SK-N-SH treated with all-trans-retinoic acid at 6 μM for 48 hours (cell line): ENCODE measurements at regions not wholly inside any gene's neighbourhood (a gene's known extent, or its start where the extent isn't known, plus 50 kb on each side); places are given as distances from the start of the nearest gene placed in this dataset.

ENCODE experiments used
- ARNTL ChIP-seq: fragments of 450-650 bp; formaldehyde crosslinking; IDR thresholded peaks from 2 replicates; pipeline ENCODE4 v1.5.0; 2020; ENCODE audit warnings: low read depth, mild to moderate bottlenecking, moderate library complexity, borderline replicate concordance
- CSDC2 ChIP-seq: fragments of 250-450 bp; sonication (Bioruptor Pico); IDR thresholded peaks from 2 replicates; pipeline ENCODE4 v1.5.0; 2020; ENCODE audit warnings: mild to moderate bottlenecking, moderate library complexity
- ESRRG ChIP-seq: fragments of 250-450 bp; sonication (Bioruptor Pico); IDR thresholded peaks from 2 replicates; pipeline ENCODE4 v1.6.1; 2021; ENCODE audit warnings: mild to moderate bottlenecking
- GLIS3 ChIP-seq: fragments of 250-450 bp; sonication (Bioruptor Pico); IDR thresholded peaks from 2 replicates; pipeline ENCODE4 v1.5.0; 2020; ENCODE audit warnings: mild to moderate bottlenecking, moderate library complexity
- ISL1 ChIP-seq: fragments of 250-450 bp; sonication (Bioruptor Pico); IDR thresholded peaks from 2 replicates; pipeline ENCODE4 v2.1.2; 2022; ENCODE audit warnings: mild to moderate bottlenecking, moderate library complexity
- OSR1 ChIP-seq: fragments of 250-450 bp; sonication (Bioruptor Pico); IDR thresholded peaks from 2 replicates; pipeline ENCODE4 v1.8.0; 2022; ENCODE audit warnings: moderate library complexity, mild to moderate bottlenecking, inconsistent platforms
- RARB ChIP-seq: fragments of 250-450 bp; sonication (Bioruptor Pico); IDR thresholded peaks from 2 replicates; pipeline ENCODE4 v1.8.0; 2021; ENCODE audit warnings: mild to moderate bottlenecking, moderate library complexity
- SNAI2 ChIP-seq: fragments of 250-450 bp; sonication (Bioruptor Pico); IDR thresholded peaks from 2 replicates; pipeline ENCODE4 v1.5.0; 2020; ENCODE audit warnings: mild to moderate bottlenecking, moderate library complexity
- TOX ChIP-seq: fragments of 250-450 bp; sonication (Bioruptor Pico); IDR thresholded peaks from 2 replicates; pipeline ENCODE4 v1.8.0; 2021; ENCODE audit warnings: mild to moderate bottlenecking, moderate library complexity, borderline replicate concordance
- TSHZ2 ChIP-seq: fragments of 250-450 bp; sonication (Bioruptor Pico); IDR thresholded peaks from 2 replicates; pipeline ENCODE4 v1.5.0; 2020; ENCODE audit warnings: mild to moderate bottlenecking, moderate library complexity
- ZFP30 ChIP-seq: fragments of 450-650 bp; formaldehyde crosslinking; IDR thresholded peaks from 2 replicates; pipeline ENCODE4 v1.5.0; 2022; ENCODE audit warnings: mild to moderate bottlenecking, moderate library complexity
- ZNF70 ChIP-seq: fragments of 450-650 bp; formaldehyde crosslinking; IDR thresholded peaks from 2 replicates; pipeline ENCODE4 v1.5.0; 2020; ENCODE audit warnings: mild to moderate bottlenecking, moderate library complexity

GRCh38 chr2:184114439-184114838, 483.9 kb upstream of the ZNF804A start:
- TF ChIP-seq ARNTL (CRISPR knock-in tag) = no peak
- no peak for TF ChIP-seq ZNF70 (CRISPR knock-in tag)
- TF ChIP-seq SNAI2 (CRISPR knock-in tag) = no peak
- no peak for TF ChIP-seq RARB
- no peak for TF ChIP-seq ISL1 (CRISPR knock-in tag)
- TF ChIP-seq TOX (CRISPR knock-in tag) = no peak
- TF ChIP-seq TSHZ2 = no peak
- no peak for TF ChIP-seq ESRRG (CRISPR knock-in tag)
- no peak for TF ChIP-seq CSDC2 (CRISPR knock-in tag)
- no peak for TF ChIP-seq OSR1 (CRISPR knock-in tag)
- TF ChIP-seq ZFP30 (CRISPR knock-in tag) = no peak
- no peak for TF ChIP-seq GLIS3
